T-helper 17 cell (primary cell): ENCODE measurements at regions not wholly inside any gene's neighbourhood (a gene's known extent, or its start where the extent isn't known, plus 50 kb on each side); places are given as distances from the start of the nearest gene placed in this dataset.

Experiments used
- ATAC-seq: fragments of 150-1000 bp; cut with Tn5 transposase; 2 replicates; pipeline ENCODE4 v1.10.0; 2021; ENCODE audit warnings: mild to moderate bottlenecking, moderate library complexity
- DNase-seq, 3 donors: peaks; one replicate each; pipeline versions ENCODE4 v3.0.0 to v3.0.0-alpha.2; 2020 to 2021
- H3K9me3 ChIP-seq: one replicate; pipeline ENCODE4 v1.7.0; 2013; ENCODE audit warnings: low read length, mild to moderate bottlenecking; ENCODE audit not compliant: control insufficient read depth, poor library complexity, severe bottlenecking
- H3K27ac Mint-ChIP-seq: one replicate; pipeline ENCODE4 v1.8.0; 2022; ENCODE audit warnings: mild to moderate bottlenecking, moderate library complexity, mixed read lengths
- H3K27me3 Mint-ChIP-seq: one replicate; pipeline ENCODE4 v1.8.0; 2022; ENCODE audit warnings: mixed read lengths
- H3K36me3 Mint-ChIP-seq: one replicate; pipeline ENCODE4 v1.8.0; 2022; ENCODE audit warnings: low read depth, mixed read lengths
- H3K4me1 Mint-ChIP-seq: one replicate; pipeline ENCODE4 v1.8.0; 2022; ENCODE audit warnings: mild to moderate bottlenecking, mixed read lengths
- H3K4me3 Mint-ChIP-seq: one replicate; pipeline ENCODE4 v1.8.0; 2022; ENCODE audit warnings: mild to moderate bottlenecking, moderate library complexity, mixed read lengths

DNA sequence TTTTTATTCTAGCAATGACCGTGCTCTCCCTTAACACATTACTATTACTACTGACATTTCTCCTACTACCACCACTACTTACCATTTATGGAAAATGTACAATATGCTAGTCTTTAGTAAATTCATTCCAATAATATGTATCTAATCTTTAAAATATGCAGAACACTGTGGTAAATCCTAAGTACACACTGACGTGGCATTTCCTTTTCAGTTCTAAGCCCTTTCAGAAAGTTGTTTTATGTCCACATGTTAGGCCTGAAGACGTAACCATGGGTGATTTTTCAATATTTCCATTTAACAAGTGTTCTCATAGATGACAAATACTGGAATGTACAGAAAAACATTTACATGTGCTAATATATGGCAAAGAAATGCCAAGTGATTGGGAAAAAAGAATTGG is 268.6 kb upstream of the SLIT2 start:
- no peak for ATAC-seq
- Mint-ChIP-seq H3K27me3 (no peaks in the 10 kb centered on the region), H3K27ac (no peak overlapping the region), H3K4me1 (no peaks in the 10 kb centered on the region), H3K4me3 (no peak overlapping the region), H3K36me3 (no peaks in the 10 kb centered on the region)
- DNase-seq, result no peak
- H3K9me3 ChIP-seq, result no peaks in the 10 kb centered on the region

DNA sequence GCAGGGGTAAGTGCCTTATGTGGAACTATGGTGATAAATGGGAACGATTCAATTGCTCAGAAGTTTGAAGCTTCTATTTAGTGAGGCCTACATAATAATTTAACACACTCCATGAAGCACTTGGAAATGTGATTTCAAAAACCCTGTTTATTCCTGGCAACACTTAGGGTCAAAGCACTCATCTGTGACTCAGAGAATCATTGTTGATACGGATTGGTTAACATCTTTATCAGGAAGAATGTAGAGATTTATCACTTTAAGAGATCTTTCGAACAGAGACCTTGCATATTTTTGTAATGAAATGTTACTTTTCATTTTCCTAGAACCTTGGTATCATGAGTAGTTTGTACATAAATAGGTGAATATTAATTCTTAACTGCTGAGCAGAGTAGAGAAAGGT is 269.1 kb upstream of the SLIT2 start:
- no peak for DNase-seq
- H3K36me3 Mint-ChIP-seq, result no peaks in the 10 kb centered on the region
- H3K4me1 Mint-ChIP-seq, result no peaks in the 10 kb centered on the region
- no peak for ATAC-seq
- no peaks in the 10 kb centered on the region for H3K27me3 Mint-ChIP-seq
- H3K9me3 ChIP-seq, result no peaks in the 10 kb centered on the region
- H3K27ac Mint-ChIP-seq, result no peak overlapping the region
- no peak overlapping the region for H3K4me3 Mint-ChIP-seq

GRCh38 chr4:19971829-19972228 is 279.9 kb upstream of the SLIT2 start:
- H3K27me3 Mint-ChIP-seq, result no peaks in the 10 kb centered on the region
- no peak for DNase-seq
- no peaks in the 10 kb centered on the region for H3K36me3 Mint-ChIP-seq

GRCh38 chr4:19969492-19969891 is 282.2 kb upstream of the SLIT2 start:
- no peak overlapping the region for H3K27ac Mint-ChIP-seq
- no peak for ATAC-seq
- H3K9me3 ChIP-seq, result no peaks in the 10 kb centered on the region
- no peak for DNase-seq
- H3K27me3 Mint-ChIP-seq, result no peaks in the 10 kb centered on the region
- H3K4me3 Mint-ChIP-seq, result no peak overlapping the region
- no peaks in the 10 kb centered on the region for H3K4me1 Mint-ChIP-seq
- H3K36me3 Mint-ChIP-seq, result no peaks in the 10 kb centered on the region

More at GRCh38 chr4:19971829-19972228, 279.9 kb upstream of the SLIT2 start:
- Mint-ChIP-seq H3K4me1 (no peaks in the 10 kb centered on the region), H3K27ac (no peak overlapping the region), H3K4me3 (no peak overlapping the region)
- no peaks in the 10 kb centered on the region for H3K9me3 ChIP-seq
- ATAC-seq, result no peak

- no peak overlapping the region for H3K4me3 Mint-ChIP-seq
- DNase-seq, result no peak
- H3K4me1 Mint-ChIP-seq, result no peaks in the 10 kb centered on the region
- no peak overlapping the region for H3K27ac Mint-ChIP-seq
- no peaks in the 10 kb centered on the region for H3K9me3 ChIP-seq
- H3K27me3 Mint-ChIP-seq, result no peaks in the 10 kb centered on the region
- no peak for ATAC-seq
- H3K36me3 Mint-ChIP-seq, result no peaks in the 10 kb centered on the region
These were observed 290.6 kb upstream of the SLIT2 start for GRCh38 chr4:19961091-19961490.

GRCh38 chr4:19958848-19959247 is 292.9 kb upstream of the SLIT2 start:
- Mint-ChIP-seq H3K36me3 (no peaks in the 10 kb centered on the region), H3K27me3 (no peaks in the 10 kb centered on the region), H3K4me3 (no peak overlapping the region), H3K4me1 (no peaks in the 10 kb centered on the region), H3K27ac (no peak overlapping the region)
- ATAC-seq, result no peak
- no peaks in the 10 kb centered on the region for H3K9me3 ChIP-seq
- no peak for DNase-seq

DNA sequence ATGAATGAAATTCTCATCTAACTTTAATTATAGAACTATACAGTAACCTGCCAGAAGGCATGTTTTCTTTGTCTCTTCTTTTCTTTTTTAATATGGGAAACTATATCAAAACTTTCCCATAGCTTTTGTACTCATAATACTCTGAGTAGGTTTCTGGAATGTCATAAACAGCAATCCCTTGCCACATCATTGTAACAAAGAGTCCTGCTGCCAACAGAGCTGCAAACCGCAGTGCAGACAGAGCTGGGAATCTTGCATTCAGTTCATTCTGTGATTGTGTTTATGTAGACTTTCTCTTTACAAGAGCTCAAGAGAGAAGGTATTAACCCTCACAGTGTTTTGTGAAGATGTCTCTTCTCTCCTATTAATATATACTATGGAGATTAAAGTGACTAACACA is 304.4 kb upstream of the SLIT2 start:
- Mint-ChIP-seq H3K27me3 (no peaks in the 10 kb centered on the region), H3K36me3 (no peaks in the 10 kb centered on the region), H3K27ac (no peak overlapping the region), H3K4me1 (no peaks in the 10 kb centered on the region), H3K4me3 (no peak overlapping the region)
- ATAC-seq, result no peak
- no peak for DNase-seq
- H3K9me3 ChIP-seq, result no peaks in the 10 kb centered on the region

GRCh38 chr4:19945979-19946380 is 305.7 kb upstream of the SLIT2 start:
- Mint-ChIP-seq H3K27me3 (no peaks in the 10 kb centered on the region), H3K4me1 (no peaks in the 10 kb centered on the region), H3K36me3 (no peaks in the 10 kb centered on the region), H3K4me3 (no peak overlapping the region), H3K27ac (no peak overlapping the region)
- ATAC-seq, result no peak
- DNase-seq, result no peak
- H3K9me3 ChIP-seq, result no peaks in the 10 kb centered on the region

DNA sequence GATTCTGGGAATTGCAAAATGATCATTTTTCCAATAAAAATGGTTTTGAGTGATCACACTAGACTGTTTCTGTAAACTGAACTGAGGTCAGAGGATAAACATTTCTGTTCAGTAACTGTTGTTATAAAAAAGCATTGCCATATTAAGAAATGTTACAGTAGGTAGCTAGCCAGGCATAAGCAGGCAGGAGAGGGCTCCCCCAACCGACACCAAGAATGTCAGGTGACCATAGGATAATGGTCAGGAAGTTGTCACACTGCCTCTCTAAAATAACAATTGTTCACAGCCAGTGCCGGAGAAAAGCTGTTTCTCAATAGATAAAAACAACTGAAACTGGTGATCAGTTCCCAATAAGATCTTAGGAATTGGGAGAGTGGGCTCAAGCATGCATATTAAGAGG is 306.2 kb upstream of the SLIT2 start:
- H3K9me3 ChIP-seq, result no peaks in the 10 kb centered on the region
- Mint-ChIP-seq H3K27ac (no peak overlapping the region), H3K36me3 (no peaks in the 10 kb centered on the region), H3K4me3 (no peak overlapping the region), H3K4me1 (no peaks in the 10 kb centered on the region), H3K27me3 (no peaks in the 10 kb centered on the region)
- ATAC-seq (no peak), DNase-seq (no peak)

DNA sequence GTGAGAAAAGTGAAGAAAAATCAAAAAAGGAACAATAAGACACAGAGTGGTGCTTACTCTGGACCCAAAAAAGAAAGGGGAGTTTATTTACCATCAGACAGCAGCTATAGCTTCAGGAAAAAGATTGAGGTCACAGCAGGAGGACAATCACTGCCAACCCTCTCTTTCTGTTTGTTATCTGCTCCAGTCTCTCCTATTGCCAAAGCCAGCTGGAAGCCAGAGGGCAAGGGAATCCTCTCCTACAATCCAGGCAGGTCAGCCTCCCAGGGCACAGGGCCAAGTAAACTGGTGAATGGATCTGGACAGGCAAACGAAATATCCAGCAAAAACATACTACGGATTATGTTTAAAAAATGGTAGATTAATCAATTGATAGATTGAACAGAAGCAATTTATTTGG is 306.9 kb upstream of the SLIT2 start:
- H3K9me3 ChIP-seq, result no peaks in the 10 kb centered on the region
- H3K4me3 Mint-ChIP-seq, result no peak overlapping the region
- no peak for ATAC-seq

GRCh38 chr4:19944251-19944650 is 307.5 kb upstream of the SLIT2 start:
- ATAC-seq (no peak), DNase-seq (no peak)
- H3K4me1 Mint-ChIP-seq, result no peaks in the 10 kb centered on the region
- H3K4me3 Mint-ChIP-seq, result no peak overlapping the region
- no peaks in the 10 kb centered on the region for H3K36me3 Mint-ChIP-seq
- H3K27me3 Mint-ChIP-seq, result no peaks in the 10 kb centered on the region
- no peaks in the 10 kb centered on the region for H3K9me3 ChIP-seq
- no peak overlapping the region for H3K27ac Mint-ChIP-seq

More for the DNA sequence above, 306.9 kb upstream of the SLIT2 start:
- Mint-ChIP-seq H3K4me1 (no peaks in the 10 kb centered on the region), H3K27ac (no peak overlapping the region), H3K36me3 (no peaks in the 10 kb centered on the region), H3K27me3 (no peaks in the 10 kb centered on the region)
- DNase-seq, result no peak

- H3K4me3 Mint-ChIP-seq, result no peak overlapping the region
- H3K36me3 Mint-ChIP-seq, result no peaks in the 10 kb centered on the region
- no peak for DNase-seq
- H3K27ac Mint-ChIP-seq, result no peak overlapping the region
- H3K9me3 ChIP-seq, result no peaks in the 10 kb centered on the region
- H3K27me3 Mint-ChIP-seq, result no peaks in the 10 kb centered on the region
- H3K4me1 Mint-ChIP-seq, result no peaks in the 10 kb centered on the region
- ATAC-seq, result no peak
These were observed 310.3 kb upstream of the SLIT2 start for GRCh38 chr4:19941434-19941833.

DNA sequence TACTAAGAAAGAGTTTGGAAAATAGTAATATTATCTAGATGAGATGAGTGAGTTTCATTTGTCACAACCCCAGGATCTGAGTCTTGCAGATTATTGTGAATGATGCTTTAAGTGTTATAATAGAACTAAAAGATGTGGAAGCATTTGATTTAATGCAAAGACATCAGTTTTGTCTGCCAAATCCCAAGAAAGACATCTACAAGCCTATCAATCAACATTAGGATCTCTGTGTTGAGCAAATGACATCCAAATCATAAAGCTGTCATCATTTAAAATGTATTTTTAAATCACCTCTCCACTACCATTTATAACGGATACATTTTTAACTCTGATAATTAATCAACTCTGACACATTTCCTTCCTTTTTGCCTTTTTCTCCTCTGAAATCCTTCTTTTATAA is 310.8 kb upstream of the SLIT2 start:
- no peak overlapping the region for H3K27ac Mint-ChIP-seq
- ATAC-seq (no peak), DNase-seq (no peak)
- no peaks in the 10 kb centered on the region for H3K36me3 Mint-ChIP-seq
- H3K27me3 Mint-ChIP-seq, result no peaks in the 10 kb centered on the region
- H3K4me1 Mint-ChIP-seq, result no peaks in the 10 kb centered on the region
- no peak overlapping the region for H3K4me3 Mint-ChIP-seq
- no peaks in the 10 kb centered on the region for H3K9me3 ChIP-seq

DNA sequence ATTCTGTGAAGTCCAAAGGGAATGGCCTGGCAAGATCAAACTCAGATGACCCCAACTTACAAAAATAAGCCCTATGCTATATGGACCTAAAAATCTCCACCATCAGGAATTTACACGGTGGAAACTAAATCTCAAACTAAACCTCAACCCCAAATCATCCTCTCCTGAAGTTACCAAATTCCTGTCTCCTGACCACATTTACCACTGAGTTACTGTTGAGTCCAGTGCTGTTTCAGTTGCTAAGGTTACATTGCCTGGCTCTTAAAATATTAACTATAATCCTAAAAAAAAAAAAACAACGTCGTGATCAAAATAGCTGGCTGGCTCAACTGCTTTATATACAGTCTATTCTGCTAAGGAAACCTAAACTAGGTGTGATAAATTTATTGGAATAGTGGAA is 315.2 kb upstream of the SLIT2 start:
- ATAC-seq (no peak), DNase-seq (no peak)
- H3K4me3 Mint-ChIP-seq, result no peak overlapping the region
- H3K4me1 Mint-ChIP-seq, result no peaks in the 10 kb centered on the region
- no peaks in the 10 kb centered on the region for H3K36me3 Mint-ChIP-seq
- no peak overlapping the region for H3K27ac Mint-ChIP-seq
- H3K27me3 Mint-ChIP-seq, result no peaks in the 10 kb centered on the region
- H3K9me3 ChIP-seq, result no peaks in the 10 kb centered on the region

DNA sequence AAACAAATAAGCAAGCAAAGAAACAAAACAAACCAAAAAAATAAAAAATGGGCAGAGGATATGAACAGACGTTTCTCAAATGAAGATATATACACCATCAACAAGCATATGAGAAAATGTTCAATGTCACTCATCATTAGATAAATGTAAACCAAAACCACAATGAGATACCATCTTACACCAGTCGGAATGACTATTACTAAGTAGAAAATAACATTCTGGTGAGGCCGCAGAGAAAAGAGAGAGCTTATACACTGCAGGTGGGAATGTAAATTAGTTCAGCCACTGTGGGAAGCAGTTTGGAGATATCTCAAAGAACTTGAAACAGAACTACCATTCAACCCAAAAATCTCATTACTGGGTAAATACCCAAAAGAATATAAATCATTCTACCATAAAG is 321.0 kb upstream of the SLIT2 start:
- no peak overlapping the region for H3K27ac Mint-ChIP-seq
- peaks cover 5% of the 10 kb centered on the region for H3K9me3 ChIP-seq
- no peaks in the 10 kb centered on the region for H3K27me3 Mint-ChIP-seq
- H3K4me3 Mint-ChIP-seq, result no peak overlapping the region
- no peaks in the 10 kb centered on the region for H3K4me1 Mint-ChIP-seq
- ATAC-seq, result no peak
- DNase-seq, result no peak
- no peaks in the 10 kb centered on the region for H3K36me3 Mint-ChIP-seq
